K562 (cell line): ENCODE measurements at regions not wholly inside any gene's neighbourhood (a gene's known extent, or its start where the extent isn't known, plus 50 kb on each side); places are given as distances from the start of the nearest gene placed in this dataset.

Experiments
- ATAC-seq: fragments of 200-7000 bp; cut with Tn5 transposase; 3 replicates; pipeline ENCODE4 v1.9.1; 2020; ENCODE audit warnings: moderate library complexity
- BruUV-seq: library from RNA; stranded (reverse); fragments of 400-500 nt; replicated peaks from 2 replicates; lab custom pipeline; 2021; lab: Mats Ljungman, UMichigan
- CTCF ChIA-PET: fragments of 300-600 bp; formaldehyde crosslinking; extraction: SDS; loops from one replicate; lab custom pipeline; 2021; ENCODE audit warnings: low intra/inter-chr PET ratio; lab: Yijun Ruan, JAX
- POLR2A ChIA-PET: fragments of 300-600, 350-650 bp; sonication (Branson Sonifier 250); formaldehyde crosslinking; extraction: SDS; loops from one replicate; lab custom pipeline; 2021; ENCODE audit warnings: antibody characterized with exemption, inconsistent platforms; lab: Yijun Ruan, JAX
- DNase-seq, 4 experiments: peaks; one replicate each; pipeline versions ENCODE4 v3.0.0 to v3.0.0-alpha.2; 2011 to 2018; ENCODE audit warnings: low spot score in 3 of 4, mixed read lengths in 3 of 4; ENCODE audit errors: extremely low read depth in 1 of 4
- FAIRE-seq: peaks from 2 replicates; lab custom pipeline; 2011; peaks lifted over from hg19 to GRCh38; lab: Jason Lieb, UNC
- H2AFZ ChIP-seq: 2 replicates; pipeline ENCODE4 v1.6.0; 2011; ENCODE audit warnings: low read depth, low read length, control low read depth, inconsistent platforms
- H3K27ac ChIP-seq: fragments of 200-600 bp; 3 replicates; pipeline ENCODE4 v1.8.0; 2011; ENCODE audit warnings: low read depth, mild to moderate bottlenecking, control low read depth, inconsistent platforms, low read length, moderate library complexity, mixed read lengths; ENCODE audit errors: extremely low read depth
- H3K27me3 ChIP-seq, 2 experiments: fragments of 300-600 bp in 1 of 2; 2 replicates in 1 of 2; 3 replicates in 1 of 2; pipeline versions ENCODE4 v1.6.0 to v1.8.0; 2011; ENCODE audit warnings: inconsistent platforms in 2 of 2, low read length in 2 of 2, mild to moderate bottlenecking in 1 of 2, mixed read lengths in 1 of 2, moderate library complexity in 1 of 2; ENCODE audit not compliant: control insufficient read depth in 2 of 2, insufficient read depth in 2 of 2
- H3K36me3 ChIP-seq: fragments of 300-600 bp; 3 replicates; pipeline ENCODE4 v1.8.0; 2011; ENCODE audit warnings: mild to moderate bottlenecking, low read length, inconsistent platforms; ENCODE audit not compliant: control insufficient read depth, insufficient read depth
- H3K4me1 ChIP-seq, 2 experiments: fragments of 200-600 bp in 1 of 2; replicated peaks in 1 of 2; 2 replicates in 1 of 2; 3 replicates in 1 of 2; pipeline versions ENCODE4 v1.5.1 to v1.8.0; 2011; ENCODE audit warnings: inconsistent platforms in 2 of 2, low read length in 2 of 2, mild to moderate bottlenecking in 1 of 2, mixed read lengths in 1 of 2, moderate library complexity in 1 of 2; ENCODE audit not compliant: control insufficient read depth in 2 of 2, insufficient read depth in 2 of 2
- H3K4me2 ChIP-seq: 2 replicates; pipeline ENCODE4 v1.6.1; 2011; ENCODE audit warnings: low read length, control low read depth, inconsistent platforms, mixed read lengths; ENCODE audit not compliant: insufficient read depth
- H3K4me3 ChIP-seq: fragments of 200-600 bp; sonication (generic), shearing (Covaris generic); 2 replicates; pipeline ENCODE4 v1.5.1; 2016; ENCODE audit warnings: control low read depth, inconsistent platforms
- H3K79me2 ChIP-seq: fragments of 200-600 bp; 3 replicates; pipeline ENCODE4 v1.8.0; 2011; ENCODE audit warnings: low read length, inconsistent platforms; ENCODE audit not compliant: control insufficient read depth, insufficient read depth
- H3K9ac ChIP-seq, 2 experiments: 2 replicates each; pipeline versions ENCODE4 v1.6.0 to v1.6.1; 2011; ENCODE audit warnings: low read depth in 2 of 2, low read length in 2 of 2, control low read depth in 1 of 2, inconsistent platforms in 1 of 2, mild to moderate bottlenecking in 1 of 2, mixed read lengths in 1 of 2; ENCODE audit not compliant: insufficient read depth in 1 of 2
- H3K9me1 ChIP-seq: one replicate; pipeline ENCODE4 v1.6.0; 2011; ENCODE audit warnings: inconsistent platforms, mild to moderate bottlenecking, low read length, moderate library complexity; ENCODE audit not compliant: control insufficient read depth, insufficient read depth
- H3K9me3 ChIP-seq: replicated peaks from 2 replicates; pipeline ENCODE4 v1.5.1; 2011; ENCODE audit warnings: low read depth, low read length, inconsistent platforms; ENCODE audit not compliant: control insufficient read depth, insufficient read depth
- H4K20me1 ChIP-seq: replicated peaks from 2 replicates; pipeline ENCODE4 v1.6.1; 2011; ENCODE audit warnings: low read length, inconsistent platforms, mixed read lengths; ENCODE audit not compliant: control insufficient read depth, insufficient read depth
- ARID2 ChIP-seq: fragments of 450-650 bp; IDR thresholded peaks from 2 replicates; pipeline ENCODE4 v1.6.1; 2017; ENCODE audit warnings: antibody characterized with exemption, mild to moderate bottlenecking
- CEBPG ChIP-seq, 3 experiments: fragments of 200-800 bp in 1 of 3; sonication (Bioruptor generic) in 1 of 3; sonication (generic) in 1 of 3; formaldehyde crosslinking in 1 of 3; IDR thresholded peaks in 2 of 3; conservative IDR thresholded peaks in 1 of 3; 2 replicates each; pipeline versions ENCODE4 v1.6.1 to v1.8.0; 2016 to 2022; ENCODE audit warnings: missing compliant biosample characterization in 2 of 3, missing genetic modification characterization in 2 of 3, mild to moderate bottlenecking in 1 of 3, missing genetic modification reagents in 1 of 3
- FOSL1 ChIP-seq: fragments of 200-800 bp; sonication (Bioruptor generic); conservative IDR thresholded peaks from 2 replicates; pipeline ENCODE4 v1.6.1; 2016; ENCODE audit warnings: missing genetic modification characterization, missing compliant biosample characterization
- HEY1 ChIP-seq: fragments of 250-450 bp; sonication (Bioruptor Pico); IDR thresholded peaks from 2 replicates; pipeline ENCODE4 v1.5.0; 2020; ENCODE audit warnings: mild to moderate bottlenecking, moderate library complexity, borderline replicate concordance
- HNRNPUL1 ChIP-seq: fragments of 200-400 bp; formaldehyde crosslinking; IDR thresholded peaks from 2 replicates; pipeline ENCODE4 v1.6.1; 2017; ENCODE audit warnings: low read length
- IRF2 ChIP-seq: sonication (generic); formaldehyde crosslinking; IDR thresholded peaks from 2 replicates; pipeline ENCODE4 v1.8.1; 2022; ENCODE audit warnings: mild to moderate bottlenecking, missing genetic modification reagents
- POLR2B ChIP-seq: fragments of 450-650 bp; IDR thresholded peaks from 2 replicates; pipeline ENCODE4 v1.6.1; 2018; ENCODE audit warnings: low read depth; ENCODE audit not compliant: partially characterized antibody
- RAD51 ChIP-seq: fragments of 450-650 bp; IDR thresholded peaks from 2 replicates; pipeline ENCODE4 v1.7.1; 2016; ENCODE audit warnings: low read depth, mild to moderate bottlenecking, borderline replicate concordance
- TARDBP ChIP-seq: fragments of 450-650 bp; IDR thresholded peaks from 2 replicates; pipeline ENCODE4 v1.6.1; 2016
- ZKSCAN3 ChIP-seq: fragments of 250-450 bp; sonication (Bioruptor Pico); IDR thresholded peaks from 2 replicates; pipeline ENCODE4 v1.4.0; 2020
- ZNF146 ChIP-seq: IDR thresholded peaks from one replicate; pipeline ENCODE4 v1.6.1; 2018; ENCODE audit warnings: missing compliant biosample characterization; ENCODE audit not compliant: unreplicated experiment
- ZNF696 ChIP-seq: fragments of 250-450 bp; sonication (Bioruptor Pico); conservative IDR thresholded peaks from 2 replicates; pipeline ENCODE4 v1.4.0; 2020; ENCODE audit warnings: mild to moderate bottlenecking, moderate library complexity
- ZSCAN32 ChIP-seq: fragments of 450-650 bp; formaldehyde crosslinking; IDR thresholded peaks from 2 replicates; pipeline ENCODE4 v1.4.0; 2020; ENCODE audit warnings: mild to moderate bottlenecking, moderate library complexity
- WGBS: fragments of 100-300 bp; shearing (Covaris generic); methylation state at CpG from one replicate; pipeline ENCODE4 v1.1.6; 2016; ENCODE audit warnings: low coverage, mixed read lengths; ENCODE audit not compliant: insufficient coverage; ENCODE audit errors: missing lambda C conversion rate; 5-methylcytosine and 5-hydroxymethylcytosine counted together
- in situ Hi-C: fragments of 300-500 bp; cut with MboI; formaldehyde crosslinking; loops from 4 replicates; pipeline ENCODE4 v1.15.0; 2018; ENCODE audit warnings: inconsistent platforms, mixed read lengths
- intact Hi-C: fragments of 100-400 bp; cut with micrococcal nuclease; formaldehyde crosslinking; loops from 2 replicates; pipeline ENCODE4 v1.14.2; 2022
- TF ChIP-seq, protein P1 (sequence below): fragments of 450-650 bp; formaldehyde crosslinking; IDR thresholded peaks from 2 replicates; pipeline ENCODE4 v1.4.0; 2022; ENCODE audit warnings: mild to moderate bottlenecking, moderate library complexity
- TF ChIP-seq, protein P2 (sequence below): IDR thresholded peaks from 2 replicates; pipeline ENCODE4 v1.6.1; 2011; ENCODE audit not compliant: insufficient read length; ENCODE audit errors: extremely low read depth
- TF ChIP-seq, protein P3 (sequence below): fragments of 450-650 bp; IDR thresholded peaks from 2 replicates; pipeline ENCODE4 v1.6.1; 2016; ENCODE audit warnings: mild to moderate bottlenecking
- TF ChIP-seq, protein P4 (sequence below): fragments of 250-450 bp; sonication (Bioruptor Pico); IDR thresholded peaks from 2 replicates; pipeline ENCODE4 v1.4.0; 2020; ENCODE audit warnings: mild to moderate bottlenecking

DNA sequence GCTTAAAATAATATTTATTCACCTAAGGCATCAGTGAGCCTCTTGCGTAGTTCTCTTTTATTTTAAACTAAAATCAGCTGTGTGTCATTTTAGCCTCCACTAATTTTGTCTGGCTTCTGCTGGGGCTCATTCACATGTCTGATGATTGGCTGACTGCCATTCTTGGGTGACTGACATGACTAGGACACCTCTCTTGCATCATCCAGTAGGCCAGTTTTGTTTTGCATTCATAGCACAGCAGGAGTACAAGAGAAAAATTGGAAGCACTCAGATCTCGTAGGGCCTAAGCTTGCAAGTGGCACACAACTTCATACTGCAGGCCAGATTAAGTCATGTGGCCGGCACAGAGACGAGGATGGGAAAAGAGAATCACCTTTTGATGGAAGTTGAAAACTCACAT lies 1226.5 kb downstream of the GALC start:
- DNase-seq (no peak), ATAC-seq (no peak), FAIRE-seq (no peak)
- no peaks in the 10 kb centered on the region for H3K9me3 ChIP-seq
- no peaks in the 10 kb centered on the region for H3K36me3 ChIP-seq
- intact Hi-C loops (no loop called here), in situ Hi-C loops (no loop called here)
- no peak overlapping the region for H2AFZ ChIP-seq
- no peaks in the 10 kb centered on the region for H3K9me1 ChIP-seq
- H3K27ac ChIP-seq: no peak overlapping the region
- no peaks in the 10 kb centered on the region for H3K27me3 ChIP-seq
- H3K79me2 ChIP-seq: no peaks in the 10 kb centered on the region
- no peak overlapping the region for H3K4me3 ChIP-seq
- ChIA-PET CTCF (no interaction called here), POLR2A (no interaction called here)
- 0% methylated on average over 4 of the region's 4 CpGs for WGBS
- H4K20me1 ChIP-seq: no peaks in the 10 kb centered on the region
- no peak overlapping the region for H3K4me2 ChIP-seq
- H3K9ac ChIP-seq: no peak overlapping the region
- no peaks in the 10 kb centered on the region for H3K4me1 ChIP-seq
- no TSS peak for BruUV-seq
- no peak for TF ChIP-seq ZNF696 (CRISPR knock-in tag)
- no peak for TF ChIP-seq ZKSCAN3 (CRISPR knock-in tag)
- TF ChIP-seq, protein P1, sequence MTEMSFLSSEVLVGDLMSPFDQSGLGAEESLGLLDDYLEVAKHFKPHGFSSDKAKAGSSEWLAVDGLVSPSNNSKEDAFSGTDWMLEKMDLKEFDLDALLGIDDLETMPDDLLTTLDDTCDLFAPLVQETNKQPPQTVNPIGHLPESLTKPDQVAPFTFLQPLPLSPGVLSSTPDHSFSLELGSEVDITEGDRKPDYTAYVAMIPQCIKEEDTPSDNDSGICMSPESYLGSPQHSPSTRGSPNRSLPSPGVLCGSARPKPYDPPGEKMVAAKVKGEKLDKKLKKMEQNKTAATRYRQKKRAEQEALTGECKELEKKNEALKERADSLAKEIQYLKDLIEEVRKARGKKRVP: peak; percentile 86
- TF ChIP-seq, protein P2, sequence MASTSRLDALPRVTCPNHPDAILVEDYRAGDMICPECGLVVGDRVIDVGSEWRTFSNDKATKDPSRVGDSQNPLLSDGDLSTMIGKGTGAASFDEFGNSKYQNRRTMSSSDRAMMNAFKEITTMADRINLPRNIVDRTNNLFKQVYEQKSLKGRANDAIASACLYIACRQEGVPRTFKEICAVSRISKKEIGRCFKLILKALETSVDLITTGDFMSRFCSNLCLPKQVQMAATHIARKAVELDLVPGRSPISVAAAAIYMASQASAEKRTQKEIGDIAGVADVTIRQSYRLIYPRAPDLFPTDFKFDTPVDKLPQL: no peak
- TF ChIP-seq ARID2: no peak
- no peak for TF ChIP-seq FOSL1 (tag)
- TF ChIP-seq POLR2B: no peak
- no peak for TF ChIP-seq ZNF146 (CRISPR knock-in tag)
- TF ChIP-seq, protein P3, sequence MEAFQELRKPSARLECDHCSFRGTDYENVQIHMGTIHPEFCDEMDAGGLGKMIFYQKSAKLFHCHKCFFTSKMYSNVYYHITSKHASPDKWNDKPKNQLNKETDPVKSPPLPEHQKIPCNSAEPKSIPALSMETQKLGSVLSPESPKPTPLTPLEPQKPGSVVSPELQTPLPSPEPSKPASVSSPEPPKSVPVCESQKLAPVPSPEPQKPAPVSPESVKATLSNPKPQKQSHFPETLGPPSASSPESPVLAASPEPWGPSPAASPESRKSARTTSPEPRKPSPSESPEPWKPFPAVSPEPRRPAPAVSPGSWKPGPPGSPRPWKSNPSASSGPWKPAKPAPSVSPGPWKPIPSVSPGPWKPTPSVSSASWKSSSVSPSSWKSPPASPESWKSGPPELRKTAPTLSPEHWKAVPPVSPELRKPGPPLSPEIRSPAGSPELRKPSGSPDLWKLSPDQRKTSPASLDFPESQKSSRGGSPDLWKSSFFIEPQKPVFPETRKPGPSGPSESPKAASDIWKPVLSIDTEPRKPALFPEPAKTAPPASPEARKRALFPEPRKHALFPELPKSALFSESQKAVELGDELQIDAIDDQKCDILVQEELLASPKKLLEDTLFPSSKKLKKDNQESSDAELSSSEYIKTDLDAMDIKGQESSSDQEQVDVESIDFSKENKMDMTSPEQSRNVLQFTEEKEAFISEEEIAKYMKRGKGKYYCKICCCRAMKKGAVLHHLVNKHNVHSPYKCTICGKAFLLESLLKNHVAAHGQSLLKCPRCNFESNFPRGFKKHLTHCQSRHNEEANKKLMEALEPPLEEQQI: no peak
- no peak for TF ChIP-seq HEY1 (CRISPR knock-in tag)
- TF ChIP-seq RAD51: no peak
- TF ChIP-seq, protein P4, sequence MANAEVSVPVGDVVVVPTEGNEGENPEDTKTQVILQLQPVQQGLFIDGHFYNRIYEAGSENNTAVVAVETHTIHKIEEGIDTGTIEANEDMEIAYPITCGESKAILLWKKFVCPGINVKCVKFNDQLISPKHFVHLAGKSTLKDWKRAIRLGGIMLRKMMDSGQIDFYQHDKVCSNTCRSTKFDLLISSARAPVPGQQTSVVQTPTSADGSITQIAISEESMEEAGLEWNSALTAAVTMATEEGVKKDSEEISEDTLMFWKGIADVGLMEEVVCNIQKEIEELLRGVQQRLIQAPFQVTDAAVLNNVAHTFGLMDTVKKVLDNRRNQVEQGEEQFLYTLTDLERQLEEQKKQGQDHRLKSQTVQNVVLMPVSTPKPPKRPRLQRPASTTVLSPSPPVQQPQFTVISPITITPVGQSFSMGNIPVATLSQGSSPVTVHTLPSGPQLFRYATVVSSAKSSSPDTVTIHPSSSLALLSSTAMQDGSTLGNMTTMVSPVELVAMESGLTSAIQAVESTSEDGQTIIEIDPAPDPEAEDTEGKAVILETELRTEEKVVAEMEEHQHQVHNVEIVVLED: no peak
- TF ChIP-seq TARDBP: no peak
- TF ChIP-seq HNRNPUL1: no peak
- peak; percentile 75 for TF ChIP-seq CEBPG (CRISPR knock-in tag; IDR thresholded peaks at IDR 0.05)
- TF ChIP-seq CEBPG (tag; conservative IDR thresholded peaks at IDR 0.05 in 1 of 2, IDR thresholded peaks at IDR 0.05 in 1 of 2): peak; percentile 53 to 64; a peak in 3 of 4 replicates
- TF ChIP-seq IRF2 (CRISPR knock-in tag): no peak
- TF ChIP-seq ZSCAN32: peak; percentile 50; the same call in 1 of the 2 replicates
